SK-N-SH (cell line): ENCODE measurements at regions not wholly inside any gene's neighbourhood (a gene's known extent, or its start where the extent isn't known, plus 50 kb on each side); places are given as distances from the start of the nearest gene placed in this dataset.

Experiments used
- CTCF ChIA-PET: fragments of 300-600, 350-600 bp; formaldehyde crosslinking; extraction: SDS; loops from one replicate; lab custom pipeline; 2021; lab: Yijun Ruan, JAX
- POLR2A ChIA-PET: fragments of 350-600 bp; sonication (Branson Sonifier 250); formaldehyde crosslinking; extraction: SDS; loops from one replicate; lab custom pipeline; 2020; ENCODE audit warnings: antibody characterized with exemption, inconsistent platforms; lab: Yijun Ruan, JAX
- DNase-seq: peaks from one replicate; pipeline ENCODE4 v3.0.0; 2012
- H2AFZ ChIP-seq: fragments of 200-600 bp; sonication (generic); 2 replicates; pipeline ENCODE4 v1.8.1; 2016; ENCODE audit warnings: antibody characterized with exemption, mild to moderate bottlenecking, low read depth
- H3F3A ChIP-seq: fragments of 200-600 bp; sonication (generic); replicated peaks from 2 replicates; pipeline ENCODE3; 2016; ENCODE audit warnings: antibody characterized with exemption, mild to moderate bottlenecking; ENCODE audit not compliant: insufficient read depth
- H3K27ac ChIP-seq, 2 experiments: fragments of 200-500 bp in 1 of 2; fragments of 200-600 bp in 1 of 2; sonication (Bioruptor generic) in 1 of 2; sonication (generic), shearing (Covaris generic) in 1 of 2; 2 replicates each; pipeline versions ENCODE4 v1.5.1 to v1.6.1; 2014 to 2016; ENCODE audit warnings: low read depth in 2 of 2, inconsistent platforms in 1 of 2, low read length in 1 of 2, mild to moderate bottlenecking in 1 of 2, mixed read lengths in 1 of 2
- H3K27me3 ChIP-seq: fragments of 200-600 bp; sonication (generic), shearing (Covaris generic); 2 replicates; pipeline ENCODE4 v1.6.1; 2016; ENCODE audit warnings: mixed run types; ENCODE audit not compliant: insufficient read depth
- H3K36me3 ChIP-seq, 2 experiments: fragments of 200-500 bp in 1 of 2; fragments of 200-600 bp in 1 of 2; sonication (Bioruptor generic) in 1 of 2; sonication (generic) in 1 of 2; replicated peaks in 1 of 2; 2 replicates each; pipeline versions ENCODE3 to v1.5.1; 2014 to 2016; ENCODE audit warnings: low read length in 1 of 2, mild to moderate bottlenecking in 1 of 2; ENCODE audit not compliant: insufficient read depth in 2 of 2, control insufficient read depth in 1 of 2
- H3K4me1 ChIP-seq, 2 experiments: fragments of 200-500 bp in 1 of 2; fragments of 200-600 bp in 1 of 2; sonication (Bioruptor generic) in 1 of 2; sonication (generic), shearing (Covaris generic) in 1 of 2; 2 replicates each; pipeline versions ENCODE4 v1.5.1 to v1.6.1; 2014 to 2016; ENCODE audit warnings: low read depth in 1 of 2, low read length in 1 of 2, mixed run types in 1 of 2; ENCODE audit not compliant: insufficient read depth in 2 of 2, control insufficient read depth in 1 of 2
- H3K4me2 ChIP-seq: fragments of 200-600 bp; sonication (generic), shearing (Covaris generic); 2 replicates; pipeline ENCODE4 v1.6.1; 2017; ENCODE audit warnings: mixed run types
- H3K4me3 ChIP-seq, 2 experiments: fragments of 200-500 bp in 1 of 2; fragments of 200-600 bp in 1 of 2; sonication (Bioruptor generic) in 1 of 2; sonication (generic), shearing (Covaris generic) in 1 of 2; 2 replicates each; pipeline versions ENCODE4 v1.5.1 to v1.8.1; 2014 to 2016; ENCODE audit warnings: low read depth in 2 of 2, inconsistent platforms in 1 of 2, low read length in 1 of 2, mild to moderate bottlenecking in 1 of 2, mixed read lengths in 1 of 2, moderate library complexity in 1 of 2
- H3K79me2 ChIP-seq: fragments of 200-600 bp; sonication (generic); 2 replicates; pipeline ENCODE4 v1.8.1; 2017; ENCODE audit warnings: mild to moderate bottlenecking; ENCODE audit not compliant: insufficient read depth
- H3K9ac ChIP-seq: fragments of 200-600 bp; sonication (generic); 2 replicates; pipeline ENCODE4 v1.6.1; 2017; ENCODE audit warnings: mixed run types
- H3K9me2 ChIP-seq: fragments of 200-600 bp; sonication (generic); 2 replicates; pipeline ENCODE4 v1.6.1; 2017; ENCODE audit warnings: mixed run types
- H3K9me3 ChIP-seq: fragments of 200-600 bp; sonication (generic); 2 replicates; pipeline ENCODE4 v1.6.1; 2017; ENCODE audit warnings: mixed run types, mild to moderate bottlenecking, moderate library complexity
- H4K20me1 ChIP-seq: fragments of 200-600 bp; sonication (generic); 2 replicates; pipeline ENCODE4 v1.6.1; 2017; ENCODE audit warnings: mild to moderate bottlenecking, mixed run types; ENCODE audit not compliant: insufficient read depth
- FOXJ3 ChIP-seq: sonication (generic); formaldehyde crosslinking; IDR thresholded peaks from 2 replicates; pipeline ENCODE4 v1.5.1; 2020; ENCODE audit warnings: mild to moderate bottlenecking, missing genetic modification reagents
- MEF2A ChIP-seq: IDR thresholded peaks from 2 replicates; pipeline ENCODE4 v1.4.0; 2012; ENCODE audit warnings: low read depth, borderline replicate concordance
- NFIC ChIP-seq: IDR thresholded peaks from 2 replicates; pipeline ENCODE4 v1.4.0; 2012; ENCODE audit warnings: borderline replicate concordance
- NRF1 ChIP-seq: IDR thresholded peaks from 2 replicates; pipeline ENCODE4 v1.6.1; 2012; ENCODE audit warnings: low read depth, mild to moderate bottlenecking, low read length
- POLR2AphosphoS5 ChIP-seq: IDR thresholded peaks from 2 replicates; pipeline ENCODE4 v1.6.1; 2012; ENCODE audit warnings: low read depth, low read length
- RCOR1 ChIP-seq: fragments of 150-350 bp; IDR thresholded peaks from 2 replicates; pipeline ENCODE4 v1.6.1; 2017; ENCODE audit warnings: antibody characterized with exemption, low read length
- RXRA ChIP-seq: IDR thresholded peaks from 2 replicates; pipeline ENCODE4 v1.4.0; 2012; ENCODE audit warnings: low read depth, mild to moderate bottlenecking, borderline replicate concordance
- SMC3 ChIP-seq: IDR thresholded peaks from 2 replicates; pipeline ENCODE4 v1.6.1; 2012; ENCODE audit warnings: low read depth, low read length, improper control_type of control experiment
- TAF1 ChIP-seq: IDR thresholded peaks from 2 replicates; pipeline ENCODE4 v1.6.1; 2012; ENCODE audit warnings: low read depth, mild to moderate bottlenecking, low read length, moderate library complexity, borderline replicate concordance
- TCF12 ChIP-seq: IDR thresholded peaks from 2 replicates; pipeline ENCODE4 v1.4.0; 2012
- whole genome bisulfite sequencing: methylation state at CpG from one replicate; pipeline ENCODE4 v1.1.6; 2017; ENCODE audit warnings: low lambda C conversion rate; 5-methylcytosine and 5-hydroxymethylcytosine counted together
- TF ChIP-seq, protein P1 (sequence below): IDR thresholded peaks from 2 replicates; pipeline ENCODE4 v1.4.0; 2012; ENCODE audit warnings: low read depth, borderline replicate concordance
- TF ChIP-seq, protein P2 (sequence below): fragments of 200-600 bp; sonication (generic); IDR thresholded peaks from 2 replicates; pipeline ENCODE4 v1.6.1; 2017; ENCODE audit warnings: antibody characterized with exemption, mild to moderate bottlenecking, moderate library complexity
- TF ChIP-seq, protein P3 (sequence below): IDR thresholded peaks from 2 replicates; pipeline ENCODE4 v1.4.0; 2012; ENCODE audit warnings: low read depth

DNA sequence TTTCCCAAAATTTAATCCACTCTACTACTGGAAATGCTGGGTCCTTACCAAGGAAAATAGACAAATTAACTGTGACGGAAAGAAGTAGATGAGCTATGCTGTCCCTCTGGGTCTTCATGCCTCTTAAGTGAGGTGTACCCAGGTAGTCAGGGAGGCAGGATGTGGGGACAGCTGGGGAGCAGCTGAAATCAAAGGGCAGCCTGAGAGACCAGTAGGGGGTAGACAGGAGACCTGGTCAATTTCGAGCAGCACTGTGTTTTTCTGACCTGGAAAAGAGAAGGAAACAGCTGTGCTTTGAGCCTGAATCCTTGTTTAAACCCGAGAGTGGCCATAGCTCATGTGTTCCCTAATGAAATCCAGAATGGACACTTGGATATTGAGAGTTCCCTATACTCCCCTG lies 587.3 kb downstream of the EFNB2 start:
- Histone ChIP-seq H3K79me2 (no peaks in the 10 kb centered on the region), H3K27ac (no peak overlapping the region), H4K20me1 (no peaks in the 10 kb centered on the region), H3K4me3 (no peak overlapping the region), H3K9me2 (no peaks in the 10 kb centered on the region), H3K4me2 (no peak overlapping the region), H3K36me3 (no peaks in the 10 kb centered on the region), H3K9me3 (no peaks in the 10 kb centered on the region), H3F3A (no peaks in the 10 kb centered on the region), H3K27me3 (no peaks in the 10 kb centered on the region), H3K4me1 (peaks cover 0 to 3% of the 10 kb centered on the region in 2 experiments; a peak in 1 of 4 replicates), H3K9ac (no peak overlapping the region), H2AFZ (no peak overlapping the region)
- TF ChIP-seq, protein P1, sequence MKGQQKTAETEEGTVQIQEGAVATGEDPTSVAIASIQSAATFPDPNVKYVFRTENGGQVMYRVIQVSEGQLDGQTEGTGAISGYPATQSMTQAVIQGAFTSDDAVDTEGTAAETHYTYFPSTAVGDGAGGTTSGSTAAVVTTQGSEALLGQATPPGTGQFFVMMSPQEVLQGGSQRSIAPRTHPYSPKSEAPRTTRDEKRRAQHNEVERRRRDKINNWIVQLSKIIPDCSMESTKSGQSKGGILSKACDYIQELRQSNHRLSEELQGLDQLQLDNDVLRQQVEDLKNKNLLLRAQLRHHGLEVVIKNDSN, result no peak
- TF ChIP-seq TCF12, result no peak
- TF ChIP-seq FOXJ3, result no peak
- TF ChIP-seq NFIC, result no peak
- TF ChIP-seq, protein P2, sequence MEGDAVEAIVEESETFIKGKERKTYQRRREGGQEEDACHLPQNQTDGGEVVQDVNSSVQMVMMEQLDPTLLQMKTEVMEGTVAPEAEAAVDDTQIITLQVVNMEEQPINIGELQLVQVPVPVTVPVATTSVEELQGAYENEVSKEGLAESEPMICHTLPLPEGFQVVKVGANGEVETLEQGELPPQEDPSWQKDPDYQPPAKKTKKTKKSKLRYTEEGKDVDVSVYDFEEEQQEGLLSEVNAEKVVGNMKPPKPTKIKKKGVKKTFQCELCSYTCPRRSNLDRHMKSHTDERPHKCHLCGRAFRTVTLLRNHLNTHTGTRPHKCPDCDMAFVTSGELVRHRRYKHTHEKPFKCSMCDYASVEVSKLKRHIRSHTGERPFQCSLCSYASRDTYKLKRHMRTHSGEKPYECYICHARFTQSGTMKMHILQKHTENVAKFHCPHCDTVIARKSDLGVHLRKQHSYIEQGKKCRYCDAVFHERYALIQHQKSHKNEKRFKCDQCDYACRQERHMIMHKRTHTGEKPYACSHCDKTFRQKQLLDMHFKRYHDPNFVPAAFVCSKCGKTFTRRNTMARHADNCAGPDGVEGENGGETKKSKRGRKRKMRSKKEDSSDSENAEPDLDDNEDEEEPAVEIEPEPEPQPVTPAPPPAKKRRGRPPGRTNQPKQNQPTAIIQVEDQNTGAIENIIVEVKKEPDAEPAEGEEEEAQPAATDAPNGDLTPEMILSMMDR, result no peak
- WGBS, result 51% methylated on average over 3 of the region's 3 CpGs
- ChIA-PET CTCF (no interaction called here), POLR2A (no interaction called here)
- DNase-seq, result no peak

DNA sequence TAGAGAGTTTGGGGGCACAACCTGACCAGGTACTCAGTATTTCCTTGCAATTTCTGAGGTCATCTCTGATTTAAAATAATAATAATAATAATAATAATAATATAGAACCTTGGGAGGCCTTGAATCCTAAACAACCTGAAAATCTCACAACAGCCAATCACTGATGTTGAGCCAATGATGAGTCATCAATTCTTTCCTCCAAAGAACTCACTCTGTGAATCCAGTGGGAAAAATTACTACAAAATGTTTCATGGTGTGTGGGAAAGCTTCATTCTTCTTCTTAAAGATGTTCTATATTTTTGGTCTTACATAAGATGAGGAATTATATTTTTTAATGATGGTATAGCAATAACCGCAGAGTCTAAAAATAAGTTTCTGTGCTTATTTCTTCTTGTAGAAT lies 594.6 kb downstream of the EFNB2 start:
- CTCF ChIA-PET, result interaction anchor here (1.0 kb wide), 1 partner anchor 21 kb away, joined by 3 read pairs; no protein-coding TSS in a partner anchor
- WGBS, result 80% methylated on average over 1 of the region's 1 CpG
- no peaks in the 10 kb centered on the region for H4K20me1 ChIP-seq

More for the DNA sequence above, 594.6 kb downstream of the EFNB2 start:
- H3K4me2 ChIP-seq, result no peak overlapping the region
- no peaks in the 10 kb centered on the region for H3K9me2 ChIP-seq
- H3K27ac ChIP-seq, result no peak overlapping the region
- DNase-seq, result no peak
- POLR2A ChIA-PET, result no interaction called here
- no peaks in the 10 kb centered on the region for H3K27me3 ChIP-seq
- peaks cover 0 to 7% of the 10 kb centered on the region in 2 experiments; a peak in 2 of 4 replicates for H3K4me1 ChIP-seq
- H3K36me3 ChIP-seq, result no peaks in the 10 kb centered on the region
- no peak overlapping the region for H3K9ac ChIP-seq
- H3K79me2 ChIP-seq, result no peaks in the 10 kb centered on the region
- no peak overlapping the region for H3K4me3 ChIP-seq
- no peak overlapping the region for H2AFZ ChIP-seq
- H3F3A ChIP-seq, result no peaks in the 10 kb centered on the region
- no peaks in the 10 kb centered on the region for H3K9me3 ChIP-seq
- TF ChIP-seq RXRA (no peak), NRF1 (no peak), MEF2A (no peak), POLR2AphosphoS5 (no peak), SMC3 (no peak), TAF1 (no peak), FOXJ3 (no peak), RCOR1 (no peak)
- TF ChIP-seq, protein P3, sequence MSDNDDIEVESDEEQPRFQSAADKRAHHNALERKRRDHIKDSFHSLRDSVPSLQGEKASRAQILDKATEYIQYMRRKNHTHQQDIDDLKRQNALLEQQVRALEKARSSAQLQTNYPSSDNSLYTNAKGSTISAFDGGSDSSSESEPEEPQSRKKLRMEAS, result no peak
- TF ChIP-seq, protein P2, result no peak
- TF ChIP-seq, all 33 proteins: peak for 0
